ENCODE measurements at regions not wholly inside any gene's neighbourhood (a gene's known extent, or its start where the extent isn't known, plus 50 kb on each side); places are given as distances from the start of the nearest gene placed in this dataset.

DNA sequence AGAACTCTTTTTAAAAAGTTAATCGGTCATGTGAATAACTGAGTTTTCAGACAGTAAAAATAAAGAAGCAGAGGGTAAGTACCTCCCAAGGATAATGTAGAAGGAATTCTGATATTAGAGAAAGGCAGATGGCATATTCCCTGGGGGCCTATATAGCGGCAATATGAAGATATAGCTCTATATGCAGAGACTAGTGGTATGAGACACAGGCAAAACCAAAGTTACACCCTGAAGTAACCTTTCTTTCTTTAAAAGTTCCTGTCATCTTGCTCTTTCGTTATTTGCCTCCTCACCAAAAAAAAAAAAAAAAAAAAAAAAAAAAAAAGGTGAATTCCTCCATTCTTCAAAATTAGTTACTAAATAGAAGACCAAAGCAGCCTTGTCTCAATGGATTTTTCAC, 76.2 kb upstream of the ARHGAP32 start:
- DNase-seq (ENCODE audit: low spot score) (no peak), FAIRE-seq (no peak), ATAC-seq (no peak)
- Histone ChIP-seq H3K27me3 (ENCODE audit: control insufficient read depth in 1 of 2, insufficient read depth in 2 of 2, low read length in 2 of 2) (no peaks in the 10 kb centered on the region), H3K9ac (ENCODE audit: insufficient read depth, low read depth, low read length) (no peak overlapping the region), H3K27ac (ENCODE audit: extremely low read length, insufficient read depth, low read length) (no peak overlapping the region), H3K36me3 (replicated peaks in 1 of 2; ENCODE audit: control insufficient read depth in 1 of 2, insufficient read depth in 2 of 2, low read length in 2 of 2) (peaks cover 0 to 3% of the 10 kb centered on the region in 2 experiments; a peak in 2 of 5 replicates), H3K79me2 (ENCODE audit: insufficient read depth, low read length) (peaks cover 82% of the 10 kb centered on the region), H4K20me1 (ENCODE audit: insufficient read depth, low read length) (no peaks in the 10 kb centered on the region), H2AFZ (ENCODE audit: low read length) (no peak overlapping the region), H3K4me2 (ENCODE audit: low read depth, low read length) (no peak overlapping the region), H3K9me3 (ENCODE audit: low read length) (no peaks in the 10 kb centered on the region), H3K4me3 (replicated peaks in 1 of 3; ENCODE audit: insufficient read depth in 1 of 3, low read depth in 2 of 3, low read length in 3 of 3) (no peak overlapping the region), H3K4me1 (ENCODE audit: insufficient read depth, low read length) (peaks cover 35% of the 10 kb centered on the region)
- in situ Hi-C loops (cut with HindIII; ENCODE audit: extremely low pct_ligation_motif_present, low pct_unique_long_range_greater_than_20kb): no loop called here
- no TSS peak for BruUV-seq (replicated peaks)
- CTCF ChIA-PET (ENCODE audit: low intra/inter-chr PET ratio, low total read pairs): no interaction called here
- WGBS (ENCODE audit: low lambda C conversion rate): 98% methylated on average over 3 of the region's 3 CpGs
- POLR2A ChIA-PET: no interaction called here
- intact Hi-C loops (cut with micrococcal nuclease; ENCODE audit: unreplicated experiment): no loop called here
- TF ChIP-seq SNAI1 (CRISPR knock-in tag; IDR thresholded peaks at IDR 0.05; ENCODE audit: borderline replicate concordance) (no peak), SMARCC2 (IDR thresholded peaks at IDR 0.05) (no peak), IRF9 (CRISPR knock-in tag; IDR thresholded peaks at IDR 0.05; ENCODE audit: borderline replicate concordance) (no peak), NPAS2 (CRISPR knock-in tag; IDR thresholded peaks at IDR 0.05; ENCODE audit: borderline replicate concordance) (no peak), REXO4 (CRISPR knock-in tag; IDR thresholded peaks at IDR 0.05; ENCODE audit: borderline replicate concordance) (no peak)
- TF ChIP-seq, protein P1, sequence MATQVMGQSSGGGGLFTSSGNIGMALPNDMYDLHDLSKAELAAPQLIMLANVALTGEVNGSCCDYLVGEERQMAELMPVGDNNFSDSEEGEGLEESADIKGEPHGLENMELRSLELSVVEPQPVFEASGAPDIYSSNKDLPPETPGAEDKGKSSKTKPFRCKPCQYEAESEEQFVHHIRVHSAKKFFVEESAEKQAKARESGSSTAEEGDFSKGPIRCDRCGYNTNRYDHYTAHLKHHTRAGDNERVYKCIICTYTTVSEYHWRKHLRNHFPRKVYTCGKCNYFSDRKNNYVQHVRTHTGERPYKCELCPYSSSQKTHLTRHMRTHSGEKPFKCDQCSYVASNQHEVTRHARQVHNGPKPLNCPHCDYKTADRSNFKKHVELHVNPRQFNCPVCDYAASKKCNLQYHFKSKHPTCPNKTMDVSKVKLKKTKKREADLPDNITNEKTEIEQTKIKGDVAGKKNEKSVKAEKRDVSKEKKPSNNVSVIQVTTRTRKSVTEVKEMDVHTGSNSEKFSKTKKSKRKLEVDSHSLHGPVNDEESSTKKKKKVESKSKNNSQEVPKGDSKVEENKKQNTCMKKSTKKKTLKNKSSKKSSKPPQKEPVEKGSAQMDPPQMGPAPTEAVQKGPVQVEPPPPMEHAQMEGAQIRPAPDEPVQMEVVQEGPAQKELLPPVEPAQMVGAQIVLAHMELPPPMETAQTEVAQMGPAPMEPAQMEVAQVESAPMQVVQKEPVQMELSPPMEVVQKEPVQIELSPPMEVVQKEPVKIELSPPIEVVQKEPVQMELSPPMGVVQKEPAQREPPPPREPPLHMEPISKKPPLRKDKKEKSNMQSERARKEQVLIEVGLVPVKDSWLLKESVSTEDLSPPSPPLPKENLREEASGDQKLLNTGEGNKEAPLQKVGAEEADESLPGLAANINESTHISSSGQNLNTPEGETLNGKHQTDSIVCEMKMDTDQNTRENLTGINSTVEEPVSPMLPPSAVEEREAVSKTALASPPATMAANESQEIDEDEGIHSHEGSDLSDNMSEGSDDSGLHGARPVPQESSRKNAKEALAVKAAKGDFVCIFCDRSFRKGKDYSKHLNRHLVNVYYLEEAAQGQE (IDR thresholded peaks at IDR 0.05; ENCODE audit: borderline replicate concordance in 1 of 2, low read depth in 1 of 2, low read length in 2 of 2): no peak
- TF ChIP-seq, protein P2, sequence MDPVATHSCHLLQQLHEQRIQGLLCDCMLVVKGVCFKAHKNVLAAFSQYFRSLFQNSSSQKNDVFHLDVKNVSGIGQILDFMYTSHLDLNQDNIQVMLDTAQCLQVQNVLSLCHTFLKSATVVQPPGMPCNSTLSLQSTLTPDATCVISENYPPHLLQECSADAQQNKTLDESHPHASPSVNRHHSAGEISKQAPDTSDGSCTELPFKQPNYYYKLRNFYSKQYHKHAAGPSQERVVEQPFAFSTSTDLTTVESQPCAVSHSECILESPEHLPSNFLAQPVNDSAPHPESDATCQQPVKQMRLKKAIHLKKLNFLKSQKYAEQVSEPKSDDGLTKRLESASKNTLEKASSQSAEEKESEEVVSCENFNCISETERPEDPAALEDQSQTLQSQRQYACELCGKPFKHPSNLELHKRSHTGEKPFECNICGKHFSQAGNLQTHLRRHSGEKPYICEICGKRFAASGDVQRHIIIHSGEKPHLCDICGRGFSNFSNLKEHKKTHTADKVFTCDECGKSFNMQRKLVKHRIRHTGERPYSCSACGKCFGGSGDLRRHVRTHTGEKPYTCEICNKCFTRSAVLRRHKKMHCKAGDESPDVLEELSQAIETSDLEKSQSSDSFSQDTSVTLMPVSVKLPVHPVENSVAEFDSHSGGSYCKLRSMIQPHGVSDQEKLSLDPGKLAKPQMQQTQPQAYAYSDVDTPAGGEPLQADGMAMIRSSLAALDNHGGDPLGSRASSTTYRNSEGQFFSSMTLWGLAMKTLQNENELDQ (CRISPR knock-in tag; IDR thresholded peaks at IDR 0.05; ENCODE audit: borderline replicate concordance): no peak

Data from HepG2 (cell line).